GM19463 (cell line): ENCODE measurements at regions not wholly inside any gene's neighbourhood (a gene's known extent, or its start where the extent isn't known, plus 50 kb on each side); places are given as distances from the start of the nearest gene placed in this dataset.
"Not testable (repeated sequence)": the region's sequence is repeated elsewhere in the genome, so short reads cannot be mapped to it uniquely, and the experiment has no call there.

Experiments used
- ATAC-seq: cut with Tn5 transposase; IDR thresholded peaks from one replicate; pipeline ENCODE4 v1.9.1; 2021; ENCODE audit warnings: mild to moderate bottlenecking, moderate library complexity; ENCODE audit not compliant: unreplicated experiment

DNA sequence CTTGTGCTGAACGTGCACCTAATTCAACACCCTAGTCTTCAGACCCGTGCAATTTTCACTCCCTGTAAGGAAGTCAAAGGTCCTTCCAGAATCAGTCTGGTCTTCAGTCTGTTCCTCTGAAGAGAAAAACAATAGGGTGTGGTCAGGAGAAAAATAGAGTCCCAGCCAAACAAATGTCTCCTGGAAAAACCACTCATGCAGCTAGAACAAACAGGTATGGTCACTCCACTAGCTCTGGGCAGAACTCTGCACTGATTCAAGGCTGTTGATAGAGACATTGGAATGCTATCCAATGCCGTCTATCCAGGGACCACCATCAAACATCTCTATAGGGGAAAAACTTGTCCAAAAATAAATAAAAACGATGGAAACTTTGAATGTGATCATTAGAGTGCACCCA lies 81.8 kb upstream of the MAP3K1 start:
- ATAC-seq: no peak

- no peak for ATAC-seq
Observed at GRCh38 chr5:56732121-56732520, 83.2 kb upstream of the MAP3K1 start.

- ATAC-seq: not testable (repeated sequence)
Observed at GRCh38 chr5:56731473-56731872, 83.9 kb upstream of the MAP3K1 start.

- ATAC-seq: no peak
Observed at GRCh38 chr5:56729488-56729887, 85.9 kb upstream of the MAP3K1 start.

- no peak for ATAC-seq
Observed at GRCh38 chr5:56725711-56726411, 89.5 kb upstream of the MAP3K1 start.

- ATAC-seq: not testable (repeated sequence)
Observed at GRCh38 chr5:56724857-56725256, 90.5 kb upstream of the MAP3K1 start.

GRCh38 chr5:56722317-56722716 lies 93.0 kb upstream of the MAP3K1 start:
- ATAC-seq: no peak

GRCh38 chr5:56717253-56717987 lies 97.9 kb upstream of the MAP3K1 start:
- ATAC-seq: no peak

DNA sequence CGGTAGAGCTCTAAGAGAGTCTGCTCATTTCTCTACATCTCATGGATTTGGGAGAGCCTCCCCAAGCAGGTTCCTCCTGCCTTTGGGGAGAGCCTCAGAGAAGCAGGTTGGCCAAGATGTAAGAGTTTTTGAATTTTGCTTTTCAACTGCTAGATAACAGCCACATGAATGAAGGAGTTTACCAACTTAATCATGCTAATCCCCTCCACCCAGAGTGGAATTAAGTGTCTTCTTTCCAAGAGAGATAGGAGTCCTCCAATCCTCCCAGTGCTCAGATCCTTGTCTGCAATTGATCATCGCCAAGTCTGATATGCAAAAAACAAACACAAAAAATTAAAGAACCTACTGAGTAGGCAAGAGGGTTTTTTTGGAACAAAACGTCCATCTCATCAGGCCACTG lies 99.4 kb upstream of the MAP3K1 start:
- ATAC-seq: no peak

GRCh38 chr5:56712895-56713591 lies 102.3 kb upstream of the MAP3K1 start:
- ATAC-seq: no peak

DNA sequence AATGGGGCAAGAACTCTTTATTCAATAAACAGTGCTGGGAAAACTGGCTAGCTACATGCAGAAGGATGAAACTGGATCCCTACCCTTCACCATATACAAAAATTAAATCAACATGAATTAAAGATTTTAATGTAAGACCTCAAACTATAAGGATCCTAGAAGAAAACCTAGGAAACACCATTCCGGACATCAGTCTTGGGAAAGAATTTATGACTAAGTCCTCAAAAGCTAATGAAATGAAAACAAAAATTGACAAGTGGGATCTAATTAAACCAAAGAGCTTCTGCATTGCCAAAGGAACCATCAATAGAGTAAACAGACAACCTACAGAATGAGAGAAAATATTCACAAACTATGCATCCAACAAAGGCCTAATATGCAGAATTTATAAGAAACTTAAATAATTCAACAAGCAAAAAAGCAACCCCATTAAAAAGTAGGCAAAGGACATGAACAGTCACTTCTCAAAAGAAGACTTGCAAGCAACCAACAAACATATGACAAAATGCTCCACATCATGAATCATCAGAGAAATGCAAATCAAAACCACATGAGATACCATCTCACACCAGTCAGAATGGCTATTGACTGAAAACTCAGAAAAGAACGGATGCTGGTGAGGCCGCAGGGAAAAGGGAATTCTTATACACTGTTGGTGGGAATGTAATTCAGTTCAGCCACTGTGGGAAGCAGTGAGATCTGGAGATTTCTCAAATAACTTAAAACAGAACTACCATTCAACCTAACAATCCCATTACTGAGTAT lies 104.3 kb upstream of the MAP3K1 start:
- ATAC-seq: no peak

DNA sequence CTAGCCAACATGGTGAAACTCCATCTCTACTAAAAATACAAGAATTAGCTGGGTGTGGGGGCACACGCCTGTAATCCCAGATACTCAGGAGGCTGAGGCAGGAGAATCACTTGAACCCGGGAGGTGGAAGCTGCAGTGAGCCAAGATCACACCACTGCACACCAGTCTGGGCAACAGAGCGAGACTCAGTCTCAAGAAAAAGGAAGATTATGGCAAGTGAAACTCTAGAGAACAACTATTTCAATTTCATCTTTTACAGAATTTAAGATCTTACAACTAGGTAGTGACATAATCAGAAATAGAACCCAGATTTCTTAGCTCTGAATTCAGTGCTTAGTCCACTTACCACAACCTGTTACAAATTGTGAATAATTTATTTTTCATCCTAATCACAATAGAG lies 108.8 kb upstream of the MAP3K1 start:
- no peak for ATAC-seq

DNA sequence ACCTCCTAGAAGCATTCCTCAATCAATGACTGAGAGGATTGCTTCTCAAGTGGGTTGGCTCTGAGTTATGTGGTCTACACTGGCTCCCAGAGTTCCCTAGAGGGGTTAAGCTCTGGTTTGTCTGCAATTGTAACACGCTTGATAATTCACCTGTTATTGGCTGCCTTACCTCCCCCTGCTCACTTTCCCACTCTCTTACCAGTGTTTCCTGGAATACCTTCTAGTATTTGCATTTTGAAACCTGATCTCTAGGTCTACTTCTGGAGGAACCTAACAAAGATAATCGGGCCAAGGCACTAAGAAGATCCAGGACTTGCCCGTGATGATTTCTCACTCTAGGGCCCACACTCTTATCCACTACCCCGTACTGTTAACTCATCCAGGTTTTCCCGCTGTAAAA lies 110.1 kb upstream of the MAP3K1 start:
- no peak for ATAC-seq

DNA sequence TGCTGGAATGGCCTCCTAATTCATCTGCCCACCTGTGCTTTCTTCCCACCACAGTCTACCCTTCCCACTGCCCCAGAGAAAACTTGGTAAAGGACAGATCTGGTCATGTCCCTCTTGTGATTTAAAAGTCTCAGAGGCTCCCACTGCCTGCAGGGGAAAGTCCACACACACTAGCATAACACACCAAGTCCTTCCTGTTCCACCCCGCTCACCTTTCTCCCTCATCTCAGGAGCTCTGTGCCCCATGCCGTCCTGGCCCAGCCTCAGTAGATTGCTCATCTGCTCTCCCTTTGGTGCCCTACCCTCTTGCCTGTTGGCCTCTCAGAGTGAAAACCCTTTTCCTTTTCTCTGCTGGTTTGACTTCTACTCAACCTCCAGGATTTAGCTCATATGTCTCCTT lies 111.4 kb upstream of the MAP3K1 start:
- no peak for ATAC-seq

GRCh38 chr5:56700711-56701110 lies 114.6 kb upstream of the MAP3K1 start:
- no peak for ATAC-seq

DNA sequence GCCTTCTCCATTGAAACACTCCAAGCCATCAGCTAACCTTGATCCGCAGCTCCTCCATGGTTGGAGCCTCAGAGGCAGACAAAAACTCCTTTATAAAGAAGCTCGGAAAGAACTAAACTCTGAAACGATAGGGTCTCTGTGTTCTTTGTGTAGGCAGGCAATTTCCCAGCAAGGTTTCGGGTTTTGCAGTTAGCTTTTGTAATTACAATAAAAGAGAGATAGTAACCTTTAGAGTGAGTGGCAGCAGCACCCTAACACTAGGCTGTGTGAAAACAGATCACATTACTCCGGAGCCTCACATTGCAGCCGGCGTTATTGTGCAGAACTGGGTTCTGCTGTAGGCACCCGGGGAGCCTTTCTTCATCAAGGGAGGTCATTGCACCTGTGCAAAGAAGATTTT lies 115.8 kb upstream of the MAP3K1 start:
- ATAC-seq: no peak

DNA sequence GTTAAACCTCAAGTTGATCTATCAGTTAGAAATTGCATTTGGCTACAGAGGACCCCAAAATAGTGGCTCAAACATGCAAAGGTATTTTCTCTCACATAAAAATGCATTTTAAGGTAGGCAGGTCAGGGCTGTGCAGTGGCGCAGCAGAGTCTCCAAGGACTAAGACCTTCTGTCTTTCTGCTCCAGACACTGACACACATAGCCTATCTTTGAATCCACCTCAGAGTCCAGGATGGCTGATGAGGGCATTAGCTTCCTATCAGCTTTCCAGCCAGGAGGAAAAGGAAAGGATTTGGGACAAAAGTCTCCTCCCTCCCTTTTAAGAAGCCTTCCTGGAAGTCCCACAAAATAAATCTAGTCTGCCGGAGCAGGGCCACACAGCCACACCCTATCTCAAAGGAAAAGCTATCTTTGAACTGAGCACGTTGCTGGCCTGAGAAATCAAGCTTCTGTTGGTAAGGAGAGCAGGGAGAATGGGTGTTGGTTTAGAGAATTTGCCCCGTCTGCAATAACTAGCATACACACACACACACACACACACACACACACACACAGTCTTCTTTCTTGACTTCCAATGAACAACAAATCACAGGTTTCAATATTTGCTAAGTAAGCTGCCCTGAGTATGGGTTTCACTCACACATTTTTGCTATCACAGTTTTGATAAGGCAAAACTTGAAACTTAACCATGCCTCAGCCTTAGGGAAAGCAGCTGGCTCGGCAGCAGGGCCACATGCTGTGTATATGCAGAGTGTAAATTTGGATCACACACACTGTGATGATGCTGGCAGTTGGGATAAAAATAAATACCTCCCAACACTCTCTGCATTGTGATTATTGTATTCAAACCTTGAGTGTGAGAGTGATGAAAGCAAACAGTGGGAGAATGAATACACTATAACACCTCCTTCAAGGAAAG lies 116.6 kb upstream of the MAP3K1 start:
- ATAC-seq: no peak

GRCh38 chr5:56696900-56697299 lies 118.4 kb upstream of the MAP3K1 start:
- no peak for ATAC-seq

- ATAC-seq: no peak
Observed at GRCh38 chr5:56693220-56693579, 122.1 kb upstream of the MAP3K1 start.
